Caco-2 (cell line): ENCODE measurements at regions not wholly inside any gene's neighbourhood (a gene's known extent, or its start where the extent isn't known, plus 50 kb on each side); places are given as distances from the start of the nearest gene placed in this dataset.

Experiments
- BruUV-seq: library from RNA; stranded (reverse); fragments of 400-500 nt; replicated peaks from 2 replicates; lab custom pipeline; 2021; lab: Mats Ljungman, UMichigan
- CTCF ChIA-PET: fragments of 300-600 bp; sonication (Branson Sonifier 250); formaldehyde crosslinking; loops from one replicate; lab custom pipeline; 2022; ENCODE audit warnings: antibody characterized with exemption; lab: Charles Lee
- POLR2A ChIA-PET: fragments of 300-600 bp; sonication (Branson Sonifier 250); formaldehyde crosslinking; loops from one replicate; lab custom pipeline; 2022; ENCODE audit warnings: antibody characterized with exemption; lab: Charles Lee
- DNase-seq, 2 experiments: peaks; one replicate each; pipeline versions ENCODE4 v3.0.0 to v3.0.0-alpha.2; 2020 to 2022
- H3K27me3 ChIP-seq: replicated peaks from 2 replicates; pipeline ENCODE4 v1.6.0; 2011; ENCODE audit warnings: low read length; ENCODE audit not compliant: control insufficient read depth, insufficient read depth
- H3K36me3 ChIP-seq: 2 replicates; pipeline ENCODE4 v1.5.1; 2011; ENCODE audit warnings: low read length; ENCODE audit not compliant: control insufficient read depth, insufficient read depth
- H3K4me1 ChIP-seq: fragments of 250-450 bp; sonication (Bioruptor Pico); 2 replicates; pipeline ENCODE4 v1.5.1; 2020; ENCODE audit warnings: mild to moderate bottlenecking
- H3K4me3 ChIP-seq: 2 replicates; pipeline ENCODE4 v1.5.1; 2011; ENCODE audit warnings: low read depth, mild to moderate bottlenecking, control low read depth, low read length
- H3K9me3 ChIP-seq: fragments of 250-450 bp; sonication (Bioruptor Pico); 2 replicates; pipeline ENCODE4 v1.5.1; 2020; ENCODE audit warnings: mild to moderate bottlenecking, moderate library complexity
- H3K27ac Mint-ChIP-seq: one replicate; pipeline ENCODE4 v1.8.0; 2022; ENCODE audit warnings: mixed read lengths; ENCODE audit not compliant: unreplicated experiment
- H3K27me3 Mint-ChIP-seq: one replicate; pipeline ENCODE4 v1.8.0; 2022; ENCODE audit warnings: mixed read lengths; ENCODE audit not compliant: insufficient read depth, unreplicated experiment
- H3K36me3 Mint-ChIP-seq: one replicate; pipeline ENCODE4 v1.8.0; 2022; ENCODE audit warnings: mild to moderate bottlenecking, mixed read lengths; ENCODE audit not compliant: insufficient read depth, unreplicated experiment
- H3K4me1 Mint-ChIP-seq: one replicate; pipeline ENCODE4 v1.8.0; 2022; ENCODE audit warnings: low read depth, mixed read lengths; ENCODE audit not compliant: unreplicated experiment
- H3K4me3 Mint-ChIP-seq: one replicate; pipeline ENCODE4 v1.8.0; 2022; ENCODE audit warnings: mild to moderate bottlenecking, moderate library complexity, mixed read lengths; ENCODE audit not compliant: unreplicated experiment
- H3K9me3 Mint-ChIP-seq: one replicate; pipeline ENCODE4 v1.8.0; 2022; ENCODE audit warnings: mixed read lengths; ENCODE audit not compliant: unreplicated experiment
- CTCF ChIP-seq, 2 experiments: fragments of 200-600 bp in 1 of 2; IDR thresholded peaks; 1 replicate in 1 of 2; 2 replicates in 1 of 2; pipeline versions ENCODE4 v1.5.1 to v1.8.0; 2011 to 2022; ENCODE audit warnings: antibody characterized with exemption in 1 of 2, control low read depth in 1 of 2, inconsistent platforms in 1 of 2, low read depth in 1 of 2, low read length in 1 of 2, mild to moderate bottlenecking in 1 of 2, moderate library complexity in 1 of 2; ENCODE audit not compliant: insufficient read depth in 1 of 2, severe bottlenecking in 1 of 2, unreplicated experiment in 1 of 2
- intact Hi-C: fragments of 100-400 bp; cut with micrococcal nuclease; formaldehyde crosslinking; loops from one replicate; pipeline ENCODE4 v1.10.0; 2022; ENCODE audit not compliant: unreplicated experiment

GRCh38 chr3:86797946-86798345, 193.0 kb downstream of the VGLL3 start:
- H3K4me3 Mint-ChIP-seq = no peak overlapping the region
- no peak for TF ChIP-seq CTCF (IDR thresholded peaks at IDR 0.05; ENCODE audit: insufficient read depth in 1 of 2, low read depth in 1 of 2, low read length in 1 of 2, severe bottlenecking in 1 of 2, unreplicated experiment in 1 of 2)
- ChIA-PET CTCF (no interaction called here), POLR2A (no interaction called here)
- DNase-seq = no peak
- no peaks in the 10 kb centered on the region for H3K4me1 Mint-ChIP-seq
- no TSS peak for BruUV-seq
- Histone ChIP-seq H3K4me3 (no peak overlapping the region), H3K9me3 (no peaks in the 10 kb centered on the region), H3K4me1 (0 out of 2 replicates have a peak, but pooled peaks cover 3% of the 10 kb centered on the region), H3K36me3 (no peaks in the 10 kb centered on the region), H3K27me3 (no peaks in the 10 kb centered on the region)
- no peaks in the 10 kb centered on the region for H3K27me3 Mint-ChIP-seq
- intact Hi-C loops = no loop called here
- no peaks in the 10 kb centered on the region for H3K9me3 Mint-ChIP-seq
- no peaks in the 10 kb centered on the region for H3K36me3 Mint-ChIP-seq
- H3K27ac Mint-ChIP-seq = no peak overlapping the region

- no peak for DNase-seq
- ChIA-PET CTCF (no interaction called here), POLR2A (no interaction called here)
- no peak overlapping the region for H3K27ac Mint-ChIP-seq
- no peaks in the 10 kb centered on the region for H3K4me1 Mint-ChIP-seq
- no peak overlapping the region for H3K4me3 ChIP-seq
- TF ChIP-seq CTCF (IDR thresholded peaks at IDR 0.05; ENCODE audit: insufficient read depth in 1 of 2, low read depth in 1 of 2, low read length in 1 of 2, severe bottlenecking in 1 of 2, unreplicated experiment in 1 of 2) = no peak
- BruUV-seq = no TSS peak
- H3K9me3 ChIP-seq = no peaks in the 10 kb centered on the region
- 0 out of 2 replicates have a peak, but pooled peaks cover 3% of the 10 kb centered on the region for H3K4me1 ChIP-seq
- H3K4me3 Mint-ChIP-seq = no peak overlapping the region
- H3K27me3 Mint-ChIP-seq = no peaks in the 10 kb centered on the region
- no peaks in the 10 kb centered on the region for H3K36me3 ChIP-seq
- H3K27me3 ChIP-seq = no peaks in the 10 kb centered on the region
- intact Hi-C loops = no loop called here
- H3K9me3 Mint-ChIP-seq = no peaks in the 10 kb centered on the region
- H3K36me3 Mint-ChIP-seq = no peaks in the 10 kb centered on the region
These were observed 196.4 kb downstream of the VGLL3 start for GRCh38 chr3:86794361-86795065.

- DNase-seq = no peak
- no TSS peak for BruUV-seq
- no peak overlapping the region for H3K27ac Mint-ChIP-seq
- H3K9me3 Mint-ChIP-seq = no peaks in the 10 kb centered on the region
- H3K4me1 Mint-ChIP-seq = no peaks in the 10 kb centered on the region
- ChIA-PET POLR2A (no interaction called here), CTCF (no interaction called here)
- Histone ChIP-seq H3K4me1 (0 out of 2 replicates have a peak, but pooled peaks cover 3% of the 10 kb centered on the region), H3K27me3 (no peaks in the 10 kb centered on the region), H3K4me3 (no peak overlapping the region), H3K36me3 (no peaks in the 10 kb centered on the region), H3K9me3 (no peaks in the 10 kb centered on the region)
- no peak for TF ChIP-seq CTCF (IDR thresholded peaks at IDR 0.05; ENCODE audit: insufficient read depth in 1 of 2, low read depth in 1 of 2, low read length in 1 of 2, severe bottlenecking in 1 of 2, unreplicated experiment in 1 of 2)
- intact Hi-C loops = no loop called here
- H3K4me3 Mint-ChIP-seq = no peak overlapping the region
- H3K36me3 Mint-ChIP-seq = no peaks in the 10 kb centered on the region
- H3K27me3 Mint-ChIP-seq = no peaks in the 10 kb centered on the region
These were observed 197.2 kb downstream of the VGLL3 start for GRCh38 chr3:86793786-86794185.
